HG03025 (cell line): ENCODE measurements at regions not wholly inside any gene's neighbourhood (a gene's known extent, or its start where the extent isn't known, plus 50 kb on each side); places are given as distances from the start of the nearest gene placed in this dataset.
"Not testable (repeated sequence)": the region's sequence is repeated elsewhere in the genome, so short reads cannot be mapped to it uniquely, and the experiment has no call there.

Source experiments
- ATAC-seq: cut with Tn5 transposase; IDR thresholded peaks from one replicate; pipeline ENCODE4 v1.9.1; 2021; ENCODE audit warnings: mild to moderate bottlenecking, moderate library complexity; ENCODE audit not compliant: unreplicated experiment, low FRiP score

DNA sequence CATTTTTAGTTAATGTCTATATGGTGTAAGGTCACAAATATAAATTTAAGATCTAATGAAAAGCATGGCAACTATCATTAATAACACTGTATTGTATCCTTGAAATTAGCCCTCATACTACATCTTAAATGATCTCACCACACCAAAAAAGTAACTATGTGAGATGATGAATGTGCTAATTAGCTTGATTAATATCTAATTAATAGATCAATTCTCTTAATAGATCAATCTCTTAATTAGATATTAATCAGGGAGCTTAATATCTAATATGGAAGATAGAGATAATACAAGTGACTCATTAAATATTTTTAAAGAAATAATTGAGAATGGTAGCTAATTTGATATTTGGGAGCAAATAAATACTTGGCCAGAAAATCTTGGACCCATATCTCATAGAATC is 178.5 kb upstream of the FAT3 start:
- ATAC-seq: no peak

DNA sequence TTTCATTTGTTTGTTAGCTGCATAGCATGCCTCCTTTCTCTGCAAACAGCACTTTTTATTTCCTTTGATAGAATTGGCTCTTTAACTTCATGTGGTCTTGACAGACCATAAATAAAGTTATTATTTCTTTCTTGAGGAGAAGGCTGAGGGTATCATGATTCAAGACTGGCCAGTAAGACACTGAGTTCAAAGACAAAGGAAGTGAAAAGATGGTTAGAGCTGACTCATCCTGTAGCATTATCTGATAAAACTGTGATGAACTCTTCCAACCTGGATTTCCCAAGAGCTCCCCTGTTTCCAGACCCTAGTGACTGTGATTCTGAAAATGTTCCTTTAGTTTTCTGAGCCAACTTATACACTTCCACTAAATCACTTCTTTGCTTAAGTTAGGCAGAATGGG is 179.3 kb upstream of the FAT3 start:
- no peak for ATAC-seq

DNA sequence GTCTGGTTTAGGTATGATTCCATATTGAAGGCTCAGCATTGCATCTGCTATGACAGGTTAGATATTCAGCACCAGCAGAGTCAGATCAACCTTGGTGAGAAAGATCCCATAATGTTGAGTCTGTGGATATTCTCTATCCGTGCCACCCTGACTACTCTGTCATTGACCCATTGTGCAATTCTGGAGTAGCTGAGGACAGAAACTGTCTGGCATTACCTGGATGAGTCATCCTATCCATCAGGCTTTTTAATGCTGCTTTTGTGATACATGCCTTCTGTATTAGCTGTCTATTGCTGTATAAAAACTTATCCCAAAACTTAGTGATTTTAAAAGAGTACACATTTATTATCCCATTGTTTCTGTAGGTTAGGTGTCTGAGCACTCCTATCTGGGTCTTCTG is 189.1 kb upstream of the FAT3 start:
- no peak for ATAC-seq

DNA sequence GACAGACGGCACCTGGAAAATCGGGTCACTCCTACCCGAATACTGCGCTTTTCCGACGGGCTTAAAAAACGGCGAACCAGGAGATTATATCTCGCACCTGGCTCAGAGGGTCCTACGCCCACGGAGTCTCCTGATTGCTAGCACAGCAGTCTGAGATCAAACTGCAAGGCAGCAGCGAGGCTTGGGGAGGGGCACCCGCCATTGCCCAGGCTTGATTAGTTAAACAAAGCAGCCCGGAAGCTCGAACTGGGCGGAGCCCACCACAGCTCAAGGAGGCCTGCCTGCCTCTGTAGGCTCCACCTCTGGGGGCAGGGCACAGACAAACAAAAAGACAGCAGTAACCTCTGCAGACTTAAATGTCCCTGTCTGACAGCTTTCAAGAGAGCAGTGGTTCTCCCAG is 197.5 kb upstream of the FAT3 start:
- ATAC-seq: not testable (repeated sequence)

DNA sequence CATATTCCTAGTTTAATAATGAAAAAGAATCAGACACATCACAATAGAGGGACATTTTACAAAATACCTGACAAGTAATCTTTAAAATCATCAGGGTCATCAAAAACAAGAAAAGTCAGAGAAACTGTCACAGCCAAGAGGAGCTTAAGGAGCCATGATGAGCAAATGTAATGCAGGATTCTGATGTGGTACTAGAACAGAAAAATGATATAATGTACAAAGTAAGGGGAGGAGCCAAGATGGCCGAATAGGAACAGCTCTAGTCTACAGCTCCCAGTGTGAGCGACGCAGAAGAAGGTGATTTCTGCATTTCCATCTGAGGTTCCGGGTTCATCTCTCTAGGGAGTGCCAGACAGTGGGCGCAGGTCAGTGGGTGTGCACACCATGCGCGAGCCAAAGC is 198.0 kb upstream of the FAT3 start:
- no peak for ATAC-seq

DNA sequence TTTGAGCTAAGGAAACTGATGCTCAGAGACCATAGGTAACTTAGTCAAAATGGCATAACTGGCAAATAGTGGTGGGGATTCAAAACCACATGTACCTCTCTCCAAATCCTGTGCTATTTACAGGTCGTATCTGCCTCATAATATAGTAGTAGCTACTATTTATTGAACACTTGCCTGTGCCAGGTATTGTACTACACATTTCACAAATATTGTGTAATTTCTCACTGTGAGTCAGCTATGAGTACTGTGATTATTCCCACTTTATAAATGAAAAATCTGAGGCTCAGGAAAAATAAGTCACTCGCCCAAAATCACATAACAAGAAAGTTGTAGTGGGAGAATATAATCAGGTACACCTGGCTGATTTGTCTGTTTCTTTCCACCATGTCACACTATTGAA is 199.8 kb upstream of the FAT3 start:
- no peak for ATAC-seq

DNA sequence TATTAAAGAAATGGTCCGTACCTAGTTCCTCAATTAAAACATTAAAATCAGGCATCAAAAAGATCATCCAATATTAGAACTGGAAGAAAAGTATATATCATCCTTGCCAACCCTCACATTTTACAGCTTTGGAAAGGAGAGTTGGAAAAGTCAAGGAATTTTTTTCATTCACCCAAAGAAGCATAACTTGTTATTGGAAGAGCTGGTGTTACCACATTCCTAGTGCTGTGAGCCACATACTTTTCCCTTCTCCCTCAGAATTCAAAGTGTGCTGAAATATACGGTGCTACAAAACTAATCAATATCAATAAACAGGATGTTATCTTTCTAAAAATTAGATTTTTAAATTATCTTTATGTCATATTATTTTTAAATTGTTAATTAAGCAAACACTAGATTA is 202.1 kb upstream of the FAT3 start:
- ATAC-seq: no peak

DNA sequence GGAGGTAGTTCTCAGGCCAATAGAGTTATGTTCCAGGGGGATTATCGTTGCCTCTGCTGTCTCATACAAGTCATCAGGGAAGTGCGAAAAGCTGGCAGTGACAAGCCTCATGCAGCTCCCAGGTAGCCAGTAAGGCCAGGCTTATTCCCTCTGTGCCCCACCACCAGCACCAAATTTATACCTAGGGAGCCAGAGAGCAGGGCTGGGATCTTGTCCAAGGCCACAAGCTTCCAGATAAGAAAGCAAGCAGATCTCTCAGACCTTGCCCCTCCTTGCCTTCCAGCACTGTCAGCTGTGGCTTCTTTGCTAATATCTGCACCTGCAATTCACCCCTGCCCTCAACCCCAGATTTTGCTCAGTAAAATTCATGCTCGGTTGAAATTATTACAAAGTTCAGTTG is 206.3 kb upstream of the FAT3 start:
- no peak for ATAC-seq

DNA sequence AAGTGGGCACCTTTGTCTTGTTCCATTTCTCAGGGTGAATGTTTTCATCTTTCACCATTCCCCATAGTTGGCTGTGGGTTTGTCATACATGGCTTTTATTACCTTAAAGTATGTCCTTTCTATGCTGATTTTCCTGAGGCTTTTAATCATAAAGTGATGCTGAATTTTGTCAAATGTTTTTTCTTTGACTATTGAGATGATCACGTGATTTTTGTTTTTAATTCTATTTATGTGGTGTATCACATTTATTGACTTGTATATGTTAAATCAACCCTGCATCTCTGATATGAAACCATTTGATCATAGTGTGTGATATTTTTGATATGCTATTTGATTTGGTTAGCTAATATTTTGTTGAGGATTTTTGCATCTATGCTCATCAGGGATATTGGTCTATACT is 216.4 kb upstream of the FAT3 start:
- ATAC-seq: no peak

DNA sequence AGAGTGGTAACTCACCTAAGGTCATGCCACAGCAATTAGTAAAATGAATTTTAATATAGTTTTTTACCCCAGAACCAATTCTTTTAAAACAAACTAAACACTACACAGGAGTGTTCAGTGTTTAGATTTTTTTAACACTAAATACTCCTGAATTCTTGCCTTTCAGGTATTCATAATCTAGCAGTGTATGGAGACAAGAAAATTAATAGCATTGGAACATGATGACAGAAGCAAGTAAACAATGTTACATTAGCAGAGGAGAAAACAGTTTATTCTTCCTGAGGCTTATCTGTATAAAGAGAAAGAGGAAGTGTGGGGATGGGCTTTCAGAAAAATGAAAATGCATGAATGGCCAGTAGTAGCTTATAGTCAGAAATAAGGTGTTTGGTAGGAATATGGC is 222.1 kb upstream of the FAT3 start:
- no peak for ATAC-seq

DNA sequence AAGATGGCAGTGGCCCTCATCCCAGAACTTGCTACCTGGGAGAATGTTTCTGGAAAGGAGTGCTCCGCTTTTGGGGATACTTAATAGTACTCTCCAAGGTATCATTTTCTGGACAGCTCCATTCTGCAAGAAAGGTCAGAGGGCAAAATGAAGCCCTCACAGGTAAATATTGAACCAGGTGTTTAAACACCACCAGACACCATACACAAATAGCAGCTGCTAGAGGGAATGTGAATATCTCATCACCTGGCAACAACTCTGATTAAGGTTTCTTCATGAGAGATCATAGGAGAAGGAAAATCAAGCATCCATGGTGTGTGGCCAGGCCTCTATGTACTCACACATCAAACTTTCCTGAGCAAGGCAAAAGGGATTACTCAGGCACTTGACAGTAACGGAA is 226.1 kb upstream of the FAT3 start:
- no peak for ATAC-seq

DNA sequence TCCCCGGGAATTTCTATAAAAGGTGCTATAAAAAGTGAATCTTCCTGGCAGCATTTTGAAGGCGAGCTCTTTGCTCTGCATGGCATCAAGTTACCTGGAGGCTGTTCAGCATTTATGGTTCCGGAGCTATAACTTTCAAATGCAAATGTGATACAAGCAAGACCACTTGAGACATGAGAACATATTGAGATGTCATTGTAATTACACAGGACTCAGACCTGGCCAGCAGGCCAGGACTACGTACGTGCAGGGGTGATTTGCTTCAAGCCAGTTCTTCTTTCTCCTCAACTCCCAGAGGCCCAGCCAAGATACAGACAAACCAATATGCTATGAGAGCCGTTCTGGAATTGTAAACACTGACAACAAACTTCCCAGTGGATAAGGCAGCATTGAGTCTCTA is 227.4 kb upstream of the FAT3 start:
- no peak for ATAC-seq

DNA sequence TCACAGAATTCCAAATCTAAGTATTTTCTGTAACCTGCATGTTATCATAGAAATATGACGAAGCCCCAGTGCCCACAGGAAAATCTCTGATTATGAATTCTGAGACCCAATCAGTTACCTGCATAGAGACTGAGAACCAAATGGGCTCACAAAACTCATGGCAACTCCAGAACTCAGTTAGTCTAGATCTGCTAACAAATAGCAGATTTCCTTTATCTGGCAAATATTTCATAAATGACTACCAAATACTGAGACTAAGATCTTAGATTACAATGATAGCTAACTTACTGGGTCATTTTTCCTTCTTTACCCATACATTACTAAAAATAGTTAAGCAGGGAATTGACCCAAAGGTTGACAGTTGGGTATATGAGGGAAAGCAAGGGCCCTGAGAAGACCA is 228.1 kb upstream of the FAT3 start:
- no peak for ATAC-seq

DNA sequence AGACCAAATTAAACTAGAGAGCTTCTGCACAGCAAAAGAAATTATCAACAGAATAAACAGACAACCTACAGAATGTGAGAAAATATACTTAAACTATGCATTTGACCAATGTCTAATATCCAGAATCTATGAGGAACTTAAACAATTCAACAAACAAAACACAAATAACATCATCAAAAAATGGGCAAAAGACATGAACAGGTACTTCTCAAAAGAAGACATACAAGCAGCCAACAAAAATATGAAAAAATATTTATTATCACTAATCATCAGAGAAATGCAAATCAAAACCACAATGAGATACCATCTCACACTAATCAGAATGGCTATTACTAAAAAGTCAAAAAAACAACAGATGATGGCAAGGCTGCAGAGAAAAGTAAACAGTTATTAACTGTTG is 236.2 kb upstream of the FAT3 start:
- not testable (repeated sequence) for ATAC-seq

DNA sequence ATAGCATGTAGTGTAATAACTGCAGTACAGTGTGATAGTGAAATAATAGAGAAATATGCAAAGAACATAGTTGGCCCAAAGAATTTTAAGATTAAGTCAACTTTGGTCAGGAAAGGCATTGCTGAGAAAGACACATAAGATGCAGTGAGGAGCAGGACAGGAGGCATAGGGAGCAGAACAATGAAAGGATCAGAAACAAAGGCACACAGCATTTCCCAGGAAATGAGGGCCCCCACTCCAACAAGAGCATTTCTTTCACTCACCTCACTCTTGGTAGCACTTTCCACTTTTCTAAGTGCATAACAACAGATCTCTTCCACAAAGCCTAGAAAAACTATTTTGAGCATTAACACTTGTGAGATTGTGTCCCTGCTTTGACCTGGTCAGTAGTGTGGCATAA is 238.4 kb upstream of the FAT3 start:
- no peak for ATAC-seq

DNA sequence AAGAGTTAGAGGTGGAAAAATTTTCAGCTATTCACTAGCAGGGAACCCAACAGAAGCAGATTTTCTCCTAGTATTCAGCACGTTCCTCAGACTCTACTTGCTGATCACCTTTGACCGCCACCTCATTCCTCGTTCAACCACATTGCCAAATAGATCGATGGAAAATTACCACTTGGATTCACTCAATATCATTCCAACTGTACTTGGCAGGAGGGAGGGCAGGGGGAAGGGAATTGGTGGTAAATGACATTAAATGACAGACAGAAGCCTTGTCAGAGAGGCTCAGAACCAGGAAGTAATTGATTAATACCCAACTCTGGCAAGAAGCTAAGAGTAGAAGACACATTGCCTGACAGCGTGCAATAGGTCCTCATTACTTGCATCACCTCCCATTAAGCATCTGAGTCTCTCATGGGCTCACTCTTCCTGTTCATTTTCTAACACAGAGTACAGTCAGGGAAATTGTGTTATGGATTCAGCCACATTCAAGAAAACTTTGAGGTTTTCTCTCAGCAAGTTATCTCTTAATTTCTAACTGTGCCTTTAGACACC is 240.5 kb upstream of the FAT3 start:
- ATAC-seq: no peak

DNA sequence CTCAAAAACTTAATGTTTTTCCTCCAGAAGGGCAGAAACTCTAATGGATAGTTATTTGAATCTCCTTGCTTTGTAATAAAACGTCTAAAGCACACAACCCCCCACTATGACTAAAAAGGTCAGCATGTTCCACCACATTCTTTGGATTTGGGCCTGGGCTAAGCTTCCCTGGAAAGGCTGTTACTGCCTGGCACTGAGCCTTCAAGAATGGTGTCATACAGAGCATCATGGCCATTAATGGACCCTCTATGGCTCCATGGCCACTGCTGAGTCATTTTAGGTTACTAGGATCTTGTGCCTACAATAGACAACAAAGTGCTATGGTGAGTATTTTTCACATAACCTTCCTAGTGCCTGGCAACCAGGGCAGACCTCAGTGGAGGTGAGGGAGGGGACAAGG is 242.6 kb upstream of the FAT3 start:
- no peak for ATAC-seq

DNA sequence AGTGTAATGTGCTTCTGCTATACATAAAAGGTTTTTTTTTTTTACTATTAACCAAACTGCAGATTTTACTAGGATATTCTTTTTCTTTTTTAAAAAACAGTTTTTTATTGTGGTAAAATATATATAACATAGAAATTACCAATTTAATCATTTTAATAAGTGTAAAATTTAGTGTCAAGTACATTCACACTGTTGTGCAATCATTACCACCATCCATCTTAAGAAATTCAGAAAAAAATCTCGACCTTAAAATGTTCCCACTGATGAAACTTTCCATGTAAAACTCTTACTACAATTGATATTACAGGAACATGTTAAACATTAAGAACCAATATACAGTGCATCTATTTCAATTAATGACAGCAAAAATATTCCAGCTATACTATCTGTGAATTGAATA is 244.8 kb upstream of the FAT3 start:
- no peak for ATAC-seq

DNA sequence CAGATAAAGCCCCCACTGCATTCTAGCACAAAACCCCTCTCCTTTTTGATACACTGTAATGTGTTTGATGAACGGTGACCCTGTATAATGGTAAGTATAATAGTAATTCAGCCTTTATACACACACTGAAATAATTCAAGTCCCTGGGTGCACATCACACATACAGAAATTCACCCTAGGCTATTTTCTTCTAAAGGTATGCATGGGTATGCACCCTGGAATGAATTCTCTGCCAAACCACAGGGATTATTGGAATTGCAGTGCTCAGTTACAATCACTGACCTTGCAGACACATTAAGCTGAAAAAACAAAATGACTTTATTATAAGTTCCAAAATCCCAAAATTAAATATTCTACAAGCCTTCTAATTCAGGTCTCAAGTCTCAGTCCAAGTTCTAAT is 245.9 kb upstream of the FAT3 start:
- ATAC-seq: no peak

DNA sequence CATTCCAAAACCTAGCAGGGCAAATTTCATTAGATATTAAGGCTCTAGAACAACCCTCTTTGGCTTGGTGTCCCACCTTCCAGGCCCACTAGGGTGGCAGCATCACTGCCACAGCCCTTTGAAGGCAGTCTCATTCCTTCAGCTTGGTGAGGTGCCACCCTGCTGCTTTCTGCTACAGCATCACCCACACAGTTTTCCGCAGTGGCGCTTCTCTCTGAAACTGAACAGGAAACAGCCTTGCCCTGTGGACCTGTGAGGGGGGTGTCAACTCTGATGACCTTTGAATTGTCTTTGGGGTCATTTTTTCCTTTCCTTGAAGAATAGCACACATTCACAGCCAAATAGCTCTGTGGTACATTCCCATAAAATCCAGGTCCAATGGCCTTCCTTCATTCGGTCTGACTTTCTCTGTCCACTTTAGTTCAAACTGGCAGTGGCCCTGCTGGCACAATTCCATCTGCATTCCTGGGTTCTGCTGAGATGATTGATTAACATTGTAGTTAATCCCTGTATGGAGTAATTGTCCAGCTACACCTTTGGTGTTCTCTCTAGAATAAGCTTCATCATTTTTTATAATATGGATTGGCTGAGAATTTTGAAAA is 251.9 kb upstream of the FAT3 start:
- no peak for ATAC-seq

DNA sequence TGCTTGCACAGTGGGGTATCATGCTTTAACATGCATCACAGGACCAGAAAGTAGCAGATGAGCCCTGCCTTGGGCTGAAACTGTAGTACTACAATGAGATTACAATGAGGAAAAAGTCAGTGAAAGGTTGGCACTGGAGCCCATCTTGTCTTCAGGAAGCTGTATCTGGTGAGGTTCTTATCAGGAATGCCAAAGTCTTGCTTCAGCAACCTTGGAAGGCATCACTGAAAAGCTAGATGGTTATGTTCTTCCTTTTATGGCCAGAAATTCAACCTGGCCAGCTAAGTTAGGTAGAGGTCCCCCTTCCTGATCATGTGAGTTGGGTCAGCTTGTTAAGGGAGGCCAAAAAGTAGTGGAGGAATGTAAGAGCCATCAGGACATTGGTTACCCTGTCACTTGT is 254.0 kb upstream of the FAT3 start:
- ATAC-seq: no peak

DNA sequence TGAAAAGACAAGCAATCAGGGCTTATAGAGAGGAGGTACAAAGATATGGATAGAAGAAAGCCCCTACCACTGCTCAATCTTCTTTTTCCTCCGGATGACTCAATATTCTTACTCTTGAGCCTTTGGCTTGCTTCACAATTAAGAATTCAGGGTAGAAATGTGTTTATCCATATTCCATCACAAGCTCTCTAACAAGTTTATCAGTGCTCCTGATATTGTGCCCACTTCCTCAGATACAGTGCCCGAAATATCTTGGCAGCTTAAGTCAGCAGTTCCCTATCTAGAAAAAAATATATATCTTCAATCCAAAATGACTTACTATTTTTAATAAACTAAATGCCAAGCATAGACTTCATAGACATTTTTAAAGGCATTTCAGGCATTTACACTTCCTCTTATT is 255.1 kb upstream of the FAT3 start:
- ATAC-seq: no peak

DNA sequence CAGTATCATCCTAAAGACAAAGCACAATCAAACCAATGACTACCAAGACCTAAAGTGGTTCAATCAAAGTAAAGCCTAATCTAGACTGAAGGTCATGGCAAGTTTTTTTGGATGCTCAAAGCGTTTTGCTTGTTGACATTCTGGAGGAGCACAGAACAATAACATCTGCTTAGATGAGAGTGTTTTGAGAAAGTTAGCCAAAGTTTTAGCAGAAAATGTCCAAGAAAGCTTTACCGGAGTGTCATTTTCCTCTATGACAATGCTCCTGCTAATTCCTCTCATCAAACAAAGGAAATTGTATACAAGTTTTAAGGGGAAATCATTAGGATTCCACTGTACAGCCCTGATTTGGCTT is 256.9 kb upstream of the FAT3 start:
- no peak for ATAC-seq
